Cardiac septum (tissue), 1 donor: ENCODE measurements at regions not wholly inside any gene's neighbourhood (a gene's known extent, or its start where the extent isn't known, plus 50 kb on each side); places are given as distances from the start of the nearest gene placed in this dataset.

Source experiments
- DNase-seq: peaks from one replicate; pipeline ENCODE4 v3.0.0-alpha.2; 2020; ENCODE audit warnings: low spot score
- intact Hi-C: fragments of 100-400 bp; cut with DNase I; formaldehyde crosslinking; loops from one replicate; pipeline ENCODE4 v1.14.0; 2022
- donor health status: DM: no; HTN: no; CAD: no.

GRCh38 chr3:14304101-14305045 is 98.0 kb upstream of the SLC6A6 start:
- no peak for DNase-seq
- intact Hi-C loops, result no loop called here

GRCh38 chr3:14305324-14305723 is 97.1 kb upstream of the SLC6A6 start:
- no peak for DNase-seq
- intact Hi-C loops, result no loop called here

GRCh38 chr3:14306142-14306541 is 96.3 kb upstream of the SLC6A6 start:
- intact Hi-C loops, result no loop called here
- DNase-seq, result no peak

GRCh38 chr3:14307656-14308302 is 94.6 kb upstream of the SLC6A6 start:
- intact Hi-C loops, result no loop called here

DNA sequence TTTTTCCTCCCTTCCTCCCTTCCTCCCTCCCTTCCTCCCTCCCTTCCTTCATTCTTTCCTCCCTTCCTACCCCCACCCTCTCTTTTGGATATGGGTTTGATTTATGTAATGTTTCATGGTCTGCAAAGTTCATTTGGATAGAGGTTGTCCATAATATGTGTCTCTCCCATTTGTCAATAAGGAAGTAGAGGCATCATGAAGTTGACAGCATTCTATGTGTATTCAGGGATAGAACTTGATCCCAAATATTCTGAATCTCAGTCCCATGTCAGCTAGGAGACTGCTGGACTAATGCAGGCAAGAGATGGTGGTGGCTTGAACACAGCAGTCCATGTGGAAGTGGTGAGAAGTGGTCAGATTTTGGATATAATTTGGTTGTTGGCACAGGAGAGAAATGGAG is 90.7 kb upstream of the SLC6A6 start:
- intact Hi-C loops, result no loop called here
- no peak for DNase-seq

More at GRCh38 chr3:14307656-14308302, 94.6 kb upstream of the SLC6A6 start:
- no peak for DNase-seq

- DNase-seq, result no peak
- intact Hi-C loops, result no loop called here
Observed at GRCh38 chr3:14312375-14312774, 90.0 kb upstream of the SLC6A6 start.

DNA sequence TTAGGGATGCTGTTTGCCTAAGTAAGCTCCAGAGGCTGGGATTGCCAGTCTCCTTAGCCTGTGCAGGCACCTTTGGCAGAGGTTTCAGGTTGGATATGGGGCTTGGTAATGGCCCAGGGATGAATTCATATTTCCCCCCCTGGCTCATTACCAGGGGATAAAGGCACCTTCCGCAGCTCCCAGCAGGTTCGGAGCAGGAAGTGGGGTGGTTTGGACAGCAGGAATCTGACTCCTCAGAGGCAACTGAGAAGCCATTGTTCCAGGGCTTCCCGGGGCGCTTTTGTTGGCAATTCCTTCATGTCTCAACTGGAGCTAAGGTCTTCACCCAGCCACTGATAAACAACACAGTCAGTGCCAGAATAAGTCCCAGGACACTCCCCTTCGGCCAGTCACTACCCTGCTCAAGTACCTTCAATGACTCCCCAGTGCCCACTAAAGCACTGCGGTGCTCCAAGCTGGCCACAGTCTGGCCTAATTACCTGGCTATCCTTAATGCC is 85.3 kb upstream of the SLC6A6 start:
- DNase-seq, result no peak
- intact Hi-C loops, result no loop called here

DNA sequence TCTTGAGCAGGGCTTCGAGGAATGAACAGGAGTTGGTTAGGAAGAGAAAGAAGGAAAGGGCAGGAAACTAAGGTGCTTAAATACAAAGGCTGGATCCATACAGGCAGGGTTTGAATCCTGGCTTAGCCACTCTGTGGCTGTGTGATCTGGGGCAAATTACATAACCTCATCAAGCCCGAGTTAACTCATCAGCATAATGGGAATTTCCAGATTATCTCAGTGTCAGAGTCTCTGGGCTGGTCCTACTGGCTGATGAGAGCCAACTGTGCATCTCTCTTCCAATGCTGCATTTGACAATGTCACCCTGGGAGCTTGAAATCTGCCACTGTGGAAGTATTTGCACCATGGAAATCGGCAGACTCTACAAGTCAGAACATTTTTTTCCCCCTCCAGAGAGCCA is 83.8 kb upstream of the SLC6A6 start:
- DNase-seq, result no peak

DNA sequence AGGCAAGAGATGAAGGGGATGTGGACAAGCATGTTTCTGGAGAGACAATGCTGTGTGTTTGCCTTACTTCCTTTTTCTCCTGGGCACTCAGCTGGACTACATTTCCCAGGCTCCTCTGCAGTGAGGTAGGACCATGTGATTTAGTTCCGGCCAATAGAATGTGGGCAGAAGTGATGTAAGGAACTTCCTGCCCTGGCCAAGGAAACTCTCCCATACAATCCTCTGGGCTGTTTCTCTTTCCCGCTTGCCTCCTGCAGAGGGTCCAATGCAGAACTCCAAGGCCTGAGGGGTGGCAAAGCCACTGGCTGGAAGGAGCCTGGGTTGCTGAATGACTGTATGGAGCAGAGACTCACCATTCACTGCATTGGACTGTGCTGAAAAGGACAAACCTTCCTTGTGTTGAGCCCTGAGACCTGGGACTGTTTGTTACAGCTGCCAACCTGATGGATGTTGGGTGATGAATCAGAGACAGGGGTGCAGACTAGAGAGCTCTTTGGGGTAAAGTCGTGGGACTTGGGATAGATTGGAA is 82.7 kb upstream of the SLC6A6 start:
- intact Hi-C loops, result no loop called here
- DNase-seq, result no peak

More for the DNA sequence above, 83.8 kb upstream of the SLC6A6 start:
- intact Hi-C loops, result no loop called here

- intact Hi-C loops, result no loop called here
- DNase-seq, result no peak
Observed at GRCh38 chr3:14320219-14320618, 82.2 kb upstream of the SLC6A6 start.

DNA sequence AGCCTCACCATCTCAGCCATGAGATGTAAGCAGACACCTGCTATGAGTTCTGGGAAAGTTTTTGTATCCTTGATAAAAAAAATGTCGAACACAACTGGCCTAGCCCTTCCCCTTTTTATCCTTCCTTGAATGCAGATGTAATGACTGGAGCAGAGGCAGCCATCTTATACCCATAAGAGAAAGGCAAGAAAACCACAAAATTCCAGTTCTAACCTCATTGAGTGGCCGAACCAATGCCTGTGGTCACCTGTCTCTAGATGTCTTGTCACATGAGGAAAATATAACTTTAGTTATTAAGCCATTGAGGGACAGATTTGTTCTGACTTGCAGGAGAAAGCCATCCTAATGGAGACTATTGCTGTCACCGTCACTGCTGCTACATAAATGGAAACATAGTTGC is 80.4 kb upstream of the SLC6A6 start:
- intact Hi-C loops, result no loop called here
- no peak for DNase-seq

DNA sequence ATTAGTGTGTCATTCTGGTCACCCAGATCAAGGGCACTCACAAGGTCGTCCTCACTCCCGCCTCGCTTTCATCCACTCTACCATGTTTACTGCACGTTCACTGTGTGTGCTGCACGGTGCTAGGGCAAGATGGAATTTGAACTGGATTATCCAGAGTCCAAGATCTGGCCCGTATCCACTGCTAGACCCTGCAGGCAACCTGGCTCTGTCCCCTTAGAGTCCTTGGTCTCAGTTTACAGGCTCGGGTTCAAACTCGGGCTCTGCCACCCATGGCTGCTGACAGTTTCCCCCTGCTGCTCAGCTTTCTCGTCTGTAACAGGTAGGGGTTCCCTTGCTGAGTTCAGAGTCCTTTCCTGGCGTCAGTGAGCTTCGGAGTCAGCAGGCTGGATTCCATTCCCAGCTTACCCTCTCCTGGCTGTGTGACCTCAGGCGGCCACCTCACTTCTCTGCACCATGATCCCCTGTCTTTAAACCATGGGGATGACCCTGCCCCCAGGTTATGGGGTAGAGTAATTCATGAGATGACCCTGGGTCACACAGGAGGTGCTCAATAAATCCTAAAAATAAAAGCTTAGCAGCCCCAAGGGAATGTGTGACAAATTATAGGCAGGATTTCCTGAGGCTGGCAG is 79.6 kb upstream of the SLC6A6 start:
- no peak for DNase-seq
- intact Hi-C loops, result no loop called here

DNA sequence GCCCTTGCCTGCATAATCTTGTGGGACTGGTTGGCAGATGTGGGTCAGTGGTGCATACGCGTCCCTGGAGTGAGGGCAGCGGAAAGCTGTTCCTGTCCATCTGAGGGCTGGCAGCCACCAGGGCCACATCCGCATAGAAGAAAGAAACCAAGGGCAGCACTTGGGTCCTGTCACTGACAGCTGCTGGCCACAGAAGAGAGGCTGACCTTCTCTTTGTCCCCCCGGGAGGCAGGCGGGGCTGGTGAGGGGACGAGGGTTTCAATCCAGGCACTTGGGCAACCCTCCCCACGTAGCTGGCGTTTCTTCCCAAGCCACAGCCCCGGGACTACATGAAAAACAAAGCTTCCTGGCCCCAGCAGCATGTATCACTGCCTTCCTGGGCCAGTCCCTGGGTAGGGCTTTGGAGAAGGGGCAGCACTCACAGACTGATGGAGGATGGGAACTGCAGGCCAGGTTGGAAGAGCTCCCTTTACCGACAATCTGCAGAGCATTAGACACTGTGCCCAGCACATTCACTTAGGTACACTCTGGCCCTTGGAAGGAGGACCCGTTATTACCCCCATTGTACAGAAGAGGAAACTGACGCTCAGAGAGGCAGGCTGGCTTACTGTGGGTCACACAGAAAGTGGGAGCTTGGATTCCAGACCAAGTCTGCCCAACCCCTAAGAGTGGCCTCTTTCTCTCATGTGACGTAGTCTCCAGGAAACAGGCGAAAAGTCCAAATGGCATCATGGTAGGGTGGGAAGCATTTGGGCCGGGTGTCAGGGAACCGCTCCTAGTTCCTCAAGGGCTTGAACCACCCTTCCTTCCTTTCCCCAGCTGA is 78.8 kb upstream of the SLC6A6 start:
- no peak for DNase-seq
- intact Hi-C loops, result loop anchor here (2.0 kb wide), 1 partner anchor 47 kb away; no protein-coding TSS in a partner anchor

- intact Hi-C loops, result loop anchor here (2.0 kb wide), 1 partner anchor 46 kb away; no protein-coding TSS in a partner anchor
- DNase-seq, result no peak
Observed at GRCh38 chr3:14324224-14324944, 78.0 kb upstream of the SLC6A6 start.

GRCh38 chr3:14328422-14328821 is 74.0 kb upstream of the SLC6A6 start:
- intact Hi-C loops, result no loop called here
- DNase-seq, result no peak

- no peak for DNase-seq
Observed at GRCh38 chr3:14329116-14329830, 73.1 kb upstream of the SLC6A6 start.

GRCh38 chr3:14329842-14330241 is 72.6 kb upstream of the SLC6A6 start:
- no peak for DNase-seq
- intact Hi-C loops, result no loop called here

More at GRCh38 chr3:14329116-14329830, 73.1 kb upstream of the SLC6A6 start:
- intact Hi-C loops, result no loop called here

GRCh38 chr3:14330508-14330907 is 71.9 kb upstream of the SLC6A6 start:
- DNase-seq, result no peak
- intact Hi-C loops, result no loop called here
